GM23248 (cell line): ENCODE measurements at regions not wholly inside any gene's neighbourhood (a gene's known extent, or its start where the extent isn't known, plus 50 kb on each side); places are given as distances from the start of the nearest gene placed in this dataset.

ENCODE experiments used
- EZH2 ChIP-seq: fragments of 200-600 bp; sonication (generic); IDR thresholded peaks from 2 replicates; pipeline ENCODE4 v1.6.1; 2018; ENCODE audit warnings: antibody characterized with exemption, mild to moderate bottlenecking; ENCODE audit not compliant: insufficient read depth, poor library complexity, severe bottlenecking
- EZH2phosphoT487 ChIP-seq: fragments of 200-600 bp; sonication (generic); IDR thresholded peaks from 2 replicates; pipeline ENCODE4 v1.6.1; 2018; ENCODE audit warnings: antibody characterized with exemption, moderate library complexity, mild to moderate bottlenecking, low read depth; ENCODE audit not compliant: insufficient read depth

DNA sequence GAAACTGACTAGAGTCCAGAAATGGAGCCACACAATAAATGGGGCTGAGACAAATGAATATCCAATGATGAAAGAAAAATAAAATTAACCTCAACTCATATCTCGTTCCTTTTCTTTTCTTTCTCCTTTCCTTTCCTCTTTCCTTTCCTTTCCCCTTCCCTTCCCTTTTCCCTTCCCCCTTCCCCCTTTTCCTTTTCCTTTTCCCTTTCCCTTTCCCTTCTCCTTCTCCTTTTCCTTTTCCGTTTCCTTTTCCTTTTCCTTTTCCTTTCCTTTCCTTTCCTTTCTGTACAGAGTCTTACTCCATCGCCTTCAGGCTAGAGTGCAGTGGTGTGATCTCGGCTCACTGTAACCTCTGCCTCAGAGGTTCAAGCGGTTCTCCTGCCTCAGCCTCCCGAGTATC lies 146.3 kb downstream of the RTL9 start:
- TF ChIP-seq EZH2 (no peak), EZH2phosphoT487 (no peak)
